ENCODE measurements at regions not wholly inside any gene's neighbourhood (a gene's known extent, or its start where the extent isn't known, plus 50 kb on each side); places are given as distances from the start of the nearest gene placed in this dataset.
"Not testable (repeated sequence)": the region's sequence is repeated elsewhere in the genome, so short reads cannot be mapped to it uniquely, and the experiment has no call there.

DNA sequence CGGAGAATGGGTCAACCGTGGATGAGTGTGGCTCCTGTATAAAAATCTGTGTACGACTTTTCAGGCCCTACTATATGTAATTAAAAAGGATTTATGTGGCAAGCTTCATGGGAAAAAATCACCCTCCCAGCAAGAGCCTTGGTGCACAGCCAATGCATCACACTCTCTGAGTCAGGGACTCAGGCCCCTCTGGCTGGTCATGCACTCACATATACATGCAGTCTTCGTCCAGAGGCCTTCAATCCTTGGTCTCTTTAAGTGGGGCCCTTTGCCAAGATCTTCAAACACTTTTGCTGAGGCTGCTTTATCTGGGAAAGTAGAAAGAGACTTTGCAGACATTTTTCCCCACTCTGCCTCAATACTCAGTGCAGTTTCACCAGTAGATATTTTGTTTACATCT, 311.4 kb upstream of the FSTL5 start:
- no peaks in the 10 kb centered on the region for H3K27me3 ChIP-seq
- H3K36me3 ChIP-seq = no peaks in the 10 kb centered on the region
- DNase-seq (ENCODE audit: extremely low spot score in 2 of 2) = no peak
- H3K9me3 ChIP-seq = no peaks in the 10 kb centered on the region
- no peaks in the 10 kb centered on the region for H3K4me1 ChIP-seq
- no peak overlapping the region for H3K27ac ChIP-seq
- H3K4me3 ChIP-seq = no peak overlapping the region
- TF ChIP-seq POLR2A (IDR thresholded peaks at IDR 0.05) = no peak
- intact Hi-C loops (cut with DNase I) = no loop called here

- TF ChIP-seq, protein P1, sequence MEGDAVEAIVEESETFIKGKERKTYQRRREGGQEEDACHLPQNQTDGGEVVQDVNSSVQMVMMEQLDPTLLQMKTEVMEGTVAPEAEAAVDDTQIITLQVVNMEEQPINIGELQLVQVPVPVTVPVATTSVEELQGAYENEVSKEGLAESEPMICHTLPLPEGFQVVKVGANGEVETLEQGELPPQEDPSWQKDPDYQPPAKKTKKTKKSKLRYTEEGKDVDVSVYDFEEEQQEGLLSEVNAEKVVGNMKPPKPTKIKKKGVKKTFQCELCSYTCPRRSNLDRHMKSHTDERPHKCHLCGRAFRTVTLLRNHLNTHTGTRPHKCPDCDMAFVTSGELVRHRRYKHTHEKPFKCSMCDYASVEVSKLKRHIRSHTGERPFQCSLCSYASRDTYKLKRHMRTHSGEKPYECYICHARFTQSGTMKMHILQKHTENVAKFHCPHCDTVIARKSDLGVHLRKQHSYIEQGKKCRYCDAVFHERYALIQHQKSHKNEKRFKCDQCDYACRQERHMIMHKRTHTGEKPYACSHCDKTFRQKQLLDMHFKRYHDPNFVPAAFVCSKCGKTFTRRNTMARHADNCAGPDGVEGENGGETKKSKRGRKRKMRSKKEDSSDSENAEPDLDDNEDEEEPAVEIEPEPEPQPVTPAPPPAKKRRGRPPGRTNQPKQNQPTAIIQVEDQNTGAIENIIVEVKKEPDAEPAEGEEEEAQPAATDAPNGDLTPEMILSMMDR (IDR thresholded peaks at IDR 0.05) = no peak
- TF ChIP-seq POLR2AphosphoS5 (IDR thresholded peaks at IDR 0.05; ENCODE audit: insufficient read depth in 1 of 2, low read depth in 1 of 2) (no peak), POLR2A (IDR thresholded peaks at IDR 0.05) (no peak)
- H3K36me3 ChIP-seq = no peaks in the 10 kb centered on the region
- no peak overlapping the region for H3K4me3 ChIP-seq
- no peaks in the 10 kb centered on the region for H3K9me3 ChIP-seq
- H3K27me3 ChIP-seq = no peaks in the 10 kb centered on the region
- no peak overlapping the region for H3K27ac ChIP-seq
- no peak for DNase-seq (ENCODE audit: extremely low spot score in 2 of 2)
- intact Hi-C loops (cut with DNase I) = no loop called here
- H3K4me1 ChIP-seq = no peaks in the 10 kb centered on the region
Measured at GRCh38 chr4:162469977-162470376, 306.2 kb upstream of the FSTL5 start.

- H3K4me1 ChIP-seq; H3K27me3 ChIP-seq; H3K4me3 ChIP-seq; DNase-seq (ENCODE audit: extremely low spot score in 2 of 2); H3K36me3 ChIP-seq; H3K9me3 ChIP-seq; H3K27ac ChIP-seq; intact Hi-C loops (cut with DNase I): not testable (repeated sequence)
Measured at GRCh38 chr4:162465356-162465755, 301.6 kb upstream of the FSTL5 start.

- Histone ChIP-seq H3K27me3 (no peaks in the 10 kb centered on the region), H3K4me3 (no peak overlapping the region), H3K9me3 (no peaks in the 10 kb centered on the region), H3K36me3 (no peaks in the 10 kb centered on the region), H3K4me1 (no peaks in the 10 kb centered on the region), H3K27ac (no peak overlapping the region)
- intact Hi-C loops (cut with DNase I) = no loop called here
- TF ChIP-seq POLR2AphosphoS5 (IDR thresholded peaks at IDR 0.05; ENCODE audit: insufficient read depth in 1 of 2, low read depth in 1 of 2) (no peak), POLR2A (IDR thresholded peaks at IDR 0.05) (no peak)
- TF ChIP-seq, protein P1 (IDR thresholded peaks at IDR 0.05) = no peak
- no peak for DNase-seq (ENCODE audit: extremely low spot score in 2 of 2)
Measured at GRCh38 chr4:162461952-162462351, 298.2 kb upstream of the FSTL5 start.

DNA sequence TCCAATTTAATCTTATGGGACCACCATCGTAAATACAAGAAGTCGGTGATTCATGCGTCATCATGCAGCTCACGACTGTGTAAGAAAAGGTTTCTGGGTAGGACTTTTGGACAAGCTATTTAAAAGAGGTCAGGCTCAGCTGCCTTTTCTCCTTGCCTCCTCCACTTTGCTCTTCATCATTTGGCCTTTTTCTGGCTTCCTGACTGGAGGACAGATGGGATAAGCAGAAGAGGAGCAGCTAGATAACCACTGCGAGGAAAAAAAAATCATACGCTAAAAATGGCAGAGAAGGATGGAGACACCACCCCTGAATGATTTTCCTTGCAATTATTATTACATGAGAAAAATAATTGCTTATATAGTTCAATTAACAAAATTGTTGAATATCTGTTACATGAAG, 294.3 kb upstream of the FSTL5 start:
- H3K27ac ChIP-seq = no peak overlapping the region
- TF ChIP-seq POLR2A (IDR thresholded peaks at IDR 0.05) = no peak
- TF ChIP-seq, protein P1 (IDR thresholded peaks at IDR 0.05) = no peak
- TF ChIP-seq POLR2AphosphoS5 (IDR thresholded peaks at IDR 0.05; ENCODE audit: insufficient read depth in 1 of 2, low read depth in 1 of 2) = no peak

GRCh38 chr4:162457071-162457865, 293.5 kb upstream of the FSTL5 start:
- Histone ChIP-seq H3K27ac (no peak overlapping the region), H3K36me3 (no peaks in the 10 kb centered on the region), H3K4me3 (no peak overlapping the region), H3K27me3 (no peaks in the 10 kb centered on the region), H3K4me1 (no peaks in the 10 kb centered on the region), H3K9me3 (no peaks in the 10 kb centered on the region)
- TF ChIP-seq, protein P1 (IDR thresholded peaks at IDR 0.05) = no peak
- TF ChIP-seq POLR2AphosphoS5 (IDR thresholded peaks at IDR 0.05; ENCODE audit: insufficient read depth in 1 of 2, low read depth in 1 of 2) (no peak), POLR2A (IDR thresholded peaks at IDR 0.05) (no peak)
- intact Hi-C loops (cut with DNase I) = no loop called here
- DNase-seq (ENCODE audit: extremely low spot score in 2 of 2) = no peak

More for the DNA sequence above, 294.3 kb upstream of the FSTL5 start:
- intact Hi-C loops (cut with DNase I) = no loop called here
- Histone ChIP-seq H3K27me3 (no peaks in the 10 kb centered on the region), H3K9me3 (no peaks in the 10 kb centered on the region), H3K4me1 (no peaks in the 10 kb centered on the region), H3K36me3 (no peaks in the 10 kb centered on the region), H3K4me3 (no peak overlapping the region)
- DNase-seq (ENCODE audit: extremely low spot score in 2 of 2) = no peak

All from vagina (tissue), 2 donors.